Thyroid gland (tissue), 4 donors: ENCODE measurements at regions not wholly inside any gene's neighbourhood (a gene's known extent, or its start where the extent isn't known, plus 50 kb on each side); places are given as distances from the start of the nearest gene placed in this dataset.

Source experiments
- DNase-seq, 2 donors: peaks; one replicate each; pipeline ENCODE4 v3.0.0-alpha.2; 2019
- H3K27ac ChIP-seq, 3 donors: fragments of 200-600 bp; sonication (generic); 1 replicate in 2 of 3; 2 replicates in 1 of 3; pipeline ENCODE4 v1.5.1; 2016 to 2019; ENCODE audit warnings: mild to moderate bottlenecking in 1 of 3, moderate library complexity in 1 of 3
- H3K27me3 ChIP-seq: fragments of 200-600 bp; sonication (generic); one replicate; pipeline ENCODE4 v1.5.1; 2019
- H3K36me3 ChIP-seq, 2 donors: fragments of 200-600 bp; sonication (generic); one replicate each; pipeline ENCODE4 v1.5.1; 2016 to 2019
- H3K4me1 ChIP-seq, 2 donors: fragments of 200-600 bp; sonication (generic); one replicate each; pipeline ENCODE4 v1.5.1; 2017 to 2019
- H3K4me3 ChIP-seq, 3 donors: fragments of 200-600 bp; sonication (generic); replicated peaks in 1 of 3; 1 replicate in 2 of 3; 2 replicates in 1 of 3; pipeline ENCODE4 v1.5.1; 2016; ENCODE audit warnings: mild to moderate bottlenecking in 1 of 3
- H3K9me3 ChIP-seq: fragments of 200-600 bp; sonication (generic); one replicate; pipeline ENCODE4 v1.5.1; 2017
- POLR2A ChIP-seq, 2 donors: fragments of 450-650 bp; IDR thresholded peaks; one replicate each; pipeline ENCODE4 v1.6.1; 2017; ENCODE audit warnings: antibody characterized with exemption in 2 of 2, mild to moderate bottlenecking in 2 of 2, moderate library complexity in 1 of 2
- WGBS, 2 donors: methylation state at CpG; one replicate each; pipeline ENCODE4 v1.1.5; 2017; 5-methylcytosine and 5-hydroxymethylcytosine counted together
- intact Hi-C: fragments of 100-400 bp; cut with DNase I; formaldehyde crosslinking; loops from one replicate; pipeline ENCODE4 v1.15.1; 2023
- TF ChIP-seq, protein P1 (sequence below), 6 experiments: fragments of 200-600 bp in 3 of 6; fragments of 450-650 bp in 3 of 6; sonication (generic) in 3 of 6; IDR thresholded peaks; one replicate each; pipeline ENCODE4 v1.5.1; 2016 to 2019; ENCODE audit warnings: antibody characterized with exemption in 6 of 6, mild to moderate bottlenecking in 2 of 6, inconsistent platforms in 1 of 6, moderate library complexity in 1 of 6

DNA sequence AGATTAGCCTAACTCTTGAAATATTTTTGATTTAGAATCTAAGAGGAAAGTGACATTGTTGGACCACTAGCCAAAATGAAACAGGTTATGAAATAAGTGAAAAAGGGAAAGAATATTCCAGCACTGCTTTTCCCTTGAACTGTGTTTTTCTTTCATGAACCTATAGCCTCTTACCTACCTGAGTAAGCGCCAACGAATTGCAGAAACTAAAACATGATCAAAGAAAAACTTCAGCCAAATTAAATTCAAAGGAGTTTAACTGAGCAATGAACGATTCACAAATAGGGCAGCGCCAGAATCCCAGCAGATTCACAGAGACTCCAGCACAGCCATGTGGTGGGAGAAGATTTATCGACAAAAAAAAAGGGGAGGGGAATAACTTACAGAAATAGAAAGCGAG is 518.6 kb downstream of the PIK3C3 start:
- Histone ChIP-seq H3K4me1 (no peaks in the 10 kb centered on the region), H3K27ac (no peak overlapping the region), H3K9me3 (no peaks in the 10 kb centered on the region), H3K36me3 (no peaks in the 10 kb centered on the region), H3K4me3 (no peak overlapping the region), H3K27me3 (no peaks in the 10 kb centered on the region)
- TF ChIP-seq, protein P1, sequence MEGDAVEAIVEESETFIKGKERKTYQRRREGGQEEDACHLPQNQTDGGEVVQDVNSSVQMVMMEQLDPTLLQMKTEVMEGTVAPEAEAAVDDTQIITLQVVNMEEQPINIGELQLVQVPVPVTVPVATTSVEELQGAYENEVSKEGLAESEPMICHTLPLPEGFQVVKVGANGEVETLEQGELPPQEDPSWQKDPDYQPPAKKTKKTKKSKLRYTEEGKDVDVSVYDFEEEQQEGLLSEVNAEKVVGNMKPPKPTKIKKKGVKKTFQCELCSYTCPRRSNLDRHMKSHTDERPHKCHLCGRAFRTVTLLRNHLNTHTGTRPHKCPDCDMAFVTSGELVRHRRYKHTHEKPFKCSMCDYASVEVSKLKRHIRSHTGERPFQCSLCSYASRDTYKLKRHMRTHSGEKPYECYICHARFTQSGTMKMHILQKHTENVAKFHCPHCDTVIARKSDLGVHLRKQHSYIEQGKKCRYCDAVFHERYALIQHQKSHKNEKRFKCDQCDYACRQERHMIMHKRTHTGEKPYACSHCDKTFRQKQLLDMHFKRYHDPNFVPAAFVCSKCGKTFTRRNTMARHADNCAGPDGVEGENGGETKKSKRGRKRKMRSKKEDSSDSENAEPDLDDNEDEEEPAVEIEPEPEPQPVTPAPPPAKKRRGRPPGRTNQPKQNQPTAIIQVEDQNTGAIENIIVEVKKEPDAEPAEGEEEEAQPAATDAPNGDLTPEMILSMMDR (IDR thresholded peaks at IDR 0.05), result no peak
- TF ChIP-seq POLR2A (IDR thresholded peaks at IDR 0.05), result no peak
- DNase-seq, result no peak
- intact Hi-C loops, result no loop called here
- 86 to 87% methylated on average over 6 of the region's 6 CpGs for WGBS, 2 donors

DNA sequence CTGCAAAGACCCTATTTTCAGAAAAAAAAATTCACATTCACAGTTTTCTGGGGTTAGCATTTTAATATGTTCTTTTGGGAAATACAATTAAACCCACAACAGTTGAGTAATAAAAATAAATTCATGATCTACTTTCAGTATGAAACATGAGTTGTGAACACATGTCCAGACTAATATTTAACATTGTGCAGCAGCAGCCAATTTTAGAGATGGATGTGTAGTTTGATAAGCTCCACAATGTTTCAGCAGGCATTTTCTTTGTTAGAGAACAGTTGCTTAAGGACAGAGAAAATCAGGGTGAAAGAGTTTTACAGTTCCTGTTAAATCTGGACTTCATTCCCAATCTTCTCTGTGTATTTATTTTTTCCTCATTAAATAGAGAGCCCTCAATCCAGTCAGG is 519.5 kb downstream of the PIK3C3 start:
- DNase-seq, result no peak
- intact Hi-C loops, result no loop called here

DNA sequence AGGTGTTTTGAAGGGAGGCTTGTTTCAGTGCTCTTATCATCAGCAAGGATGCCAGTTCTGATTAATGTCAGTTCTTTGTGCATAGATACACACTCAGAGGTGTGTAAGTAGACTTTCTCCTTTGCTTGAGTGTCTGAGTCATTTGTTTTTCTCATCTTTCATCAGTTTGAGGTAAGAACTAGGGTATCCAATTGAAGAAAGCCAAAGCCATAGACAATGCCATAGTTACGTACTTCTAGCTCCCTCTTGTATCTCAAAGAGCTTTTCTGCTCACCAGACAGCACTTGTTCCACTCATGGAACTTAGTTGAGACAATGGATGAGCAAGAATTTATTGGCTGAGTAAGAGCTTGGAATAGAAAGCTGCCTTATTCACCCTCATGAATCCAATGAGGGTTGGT is 520.1 kb downstream of the PIK3C3 start:
- TF ChIP-seq POLR2A (IDR thresholded peaks at IDR 0.05), result no peak
- TF ChIP-seq, protein P1 (IDR thresholded peaks at IDR 0.05), result no peak
- H3K27me3 ChIP-seq, result no peaks in the 10 kb centered on the region
- WGBS, 2 donors, result 75 to 89% methylated on average over 1 of the region's 1 CpG
- H3K4me1 ChIP-seq, result no peaks in the 10 kb centered on the region
- intact Hi-C loops, result no loop called here
- H3K36me3 ChIP-seq, result no peaks in the 10 kb centered on the region
- no peak overlapping the region for H3K27ac ChIP-seq
- H3K4me3 ChIP-seq, result no peak overlapping the region
- H3K9me3 ChIP-seq, result no peaks in the 10 kb centered on the region
- no peak for DNase-seq

More for the DNA sequence above, 519.5 kb downstream of the PIK3C3 start:
- Histone ChIP-seq H3K27me3 (no peaks in the 10 kb centered on the region), H3K27ac (no peak overlapping the region), H3K4me1 (no peaks in the 10 kb centered on the region), H3K9me3 (no peaks in the 10 kb centered on the region), H3K36me3 (no peaks in the 10 kb centered on the region), H3K4me3 (no peak overlapping the region)
- TF ChIP-seq POLR2A (IDR thresholded peaks at IDR 0.05), result no peak
- TF ChIP-seq, protein P1 (IDR thresholded peaks at IDR 0.05), result no peak

DNA sequence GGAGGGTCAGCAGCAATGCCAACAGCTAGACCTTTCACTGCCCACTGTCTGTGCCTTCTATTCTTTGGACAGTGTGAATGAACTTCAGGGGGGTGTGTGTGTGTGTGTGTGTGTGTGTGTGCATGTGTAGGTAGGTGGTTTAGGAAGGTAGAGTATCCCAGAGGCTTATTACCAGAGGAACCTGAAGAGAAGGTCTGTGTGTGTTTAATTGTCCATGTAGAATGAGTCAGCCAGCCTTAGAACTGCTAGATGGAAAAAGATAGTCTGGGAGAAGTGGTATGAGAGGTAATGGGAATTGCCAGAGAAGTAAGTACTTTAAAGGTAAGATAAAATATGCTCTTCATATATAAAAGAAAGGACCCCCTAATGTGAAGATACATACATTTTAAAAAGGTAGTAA is 522.2 kb downstream of the PIK3C3 start:
- Histone ChIP-seq H3K27ac (no peak overlapping the region), H3K27me3 (no peaks in the 10 kb centered on the region), H3K36me3 (no peaks in the 10 kb centered on the region), H3K4me3 (no peak overlapping the region), H3K9me3 (no peaks in the 10 kb centered on the region), H3K4me1 (no peaks in the 10 kb centered on the region)
- intact Hi-C loops, result no loop called here
- DNase-seq, result no peak
- no peak for TF ChIP-seq POLR2A (IDR thresholded peaks at IDR 0.05)
- TF ChIP-seq, protein P1 (IDR thresholded peaks at IDR 0.05), result no peak

DNA sequence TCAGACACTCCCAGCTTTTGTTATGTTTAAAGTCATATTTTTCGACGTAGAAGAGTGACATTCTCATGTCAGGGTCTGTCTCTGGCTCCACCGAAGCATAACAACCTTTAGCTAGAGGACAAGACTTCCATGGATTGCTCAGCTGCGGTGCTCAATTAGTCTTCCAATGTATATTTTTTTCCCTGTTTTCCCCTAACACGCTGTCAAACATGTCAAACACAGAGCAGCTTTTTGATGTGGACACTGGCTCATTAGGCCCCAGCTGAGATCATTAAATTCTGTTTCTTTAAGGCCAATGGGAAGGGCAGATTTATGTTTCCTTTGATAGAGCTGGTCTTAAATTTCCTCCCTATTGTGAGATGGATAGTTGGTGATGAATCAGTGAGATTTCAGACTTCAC is 525.4 kb downstream of the PIK3C3 start:
- H3K27me3 ChIP-seq, result no peaks in the 10 kb centered on the region
- intact Hi-C loops, result no loop called here
- WGBS, 2 donors, result 72 to 77% methylated on average over 5 of the region's 5 CpGs
- no peaks in the 10 kb centered on the region for H3K4me1 ChIP-seq
- TF ChIP-seq POLR2A (IDR thresholded peaks at IDR 0.05), result no peak
- TF ChIP-seq, protein P1 (IDR thresholded peaks at IDR 0.05), result no peak
- no peak overlapping the region for H3K27ac ChIP-seq
- no peak for DNase-seq
- H3K4me3 ChIP-seq, result no peak overlapping the region
- H3K36me3 ChIP-seq, result no peaks in the 10 kb centered on the region
- no peaks in the 10 kb centered on the region for H3K9me3 ChIP-seq
